GM21723 (cell line): ENCODE measurements at regions not wholly inside any gene's neighbourhood (a gene's known extent, or its start where the extent isn't known, plus 50 kb on each side); places are given as distances from the start of the nearest gene placed in this dataset.

ENCODE experiments used
- ATAC-seq: cut with Tn5 transposase; IDR thresholded peaks from one replicate; pipeline ENCODE4 v1.9.1; 2021; ENCODE audit warnings: mild to moderate bottlenecking, moderate library complexity; ENCODE audit not compliant: unreplicated experiment

GRCh38 chr11:115926138-115926537 lies 421.9 kb upstream of the CADM1 start:
- no peak for ATAC-seq

- ATAC-seq, result no peak
These were observed 421.4 kb upstream of the CADM1 start for GRCh38 chr11:115925568-115926090.

- peak; percentile 78 for ATAC-seq
These were observed 420.7 kb upstream of the CADM1 start for GRCh38 chr11:115924744-115925567.

GRCh38 chr11:115922876-115923275 lies 418.7 kb upstream of the CADM1 start:
- ATAC-seq, result no peak

GRCh38 chr11:115921986-115922385 lies 417.8 kb upstream of the CADM1 start:
- no peak for ATAC-seq

- no peak for ATAC-seq
These were observed 417.3 kb upstream of the CADM1 start for GRCh38 chr11:115921540-115921939.

- ATAC-seq, result no peak
These were observed 416.7 kb upstream of the CADM1 start for GRCh38 chr11:115920841-115921480.

GRCh38 chr11:115920092-115920461 lies 415.9 kb upstream of the CADM1 start:
- no peak for ATAC-seq

GRCh38 chr11:115919341-115920091 lies 415.3 kb upstream of the CADM1 start:
- peak; percentile 65 for ATAC-seq

GRCh38 chr11:115918576-115918975 lies 414.4 kb upstream of the CADM1 start:
- ATAC-seq, result no peak

GRCh38 chr11:115916608-115917007 lies 412.4 kb upstream of the CADM1 start:
- ATAC-seq, result no peak

- peak; percentile 62 for ATAC-seq
These were observed 408.3 kb upstream of the CADM1 start for GRCh38 chr11:115912484-115912945.

GRCh38 chr11:115911613-115912346 lies 407.6 kb upstream of the CADM1 start:
- no peak for ATAC-seq

- ATAC-seq, result no peak
These were observed 406.2 kb upstream of the CADM1 start for GRCh38 chr11:115910379-115910778.

- ATAC-seq, result no peak
These were observed 402.0 kb upstream of the CADM1 start for GRCh38 chr11:115906171-115906570.

GRCh38 chr11:115905341-115906000 lies 401.3 kb upstream of the CADM1 start:
- no peak for ATAC-seq

GRCh38 chr11:115903179-115903578 lies 399.0 kb upstream of the CADM1 start:
- no peak for ATAC-seq

- ATAC-seq, result no peak
These were observed 396.9 kb upstream of the CADM1 start for GRCh38 chr11:115901069-115901468.

- no peak for ATAC-seq
These were observed 395.9 kb upstream of the CADM1 start for GRCh38 chr11:115900111-115900510.

- no peak for ATAC-seq
These were observed 393.5 kb upstream of the CADM1 start for GRCh38 chr11:115897707-115898106.
